H1 (cell line): ENCODE measurements at regions not wholly inside any gene's neighbourhood (a gene's known extent, or its start where the extent isn't known, plus 50 kb on each side); places are given as distances from the start of the nearest gene placed in this dataset.

Experiments used
- CTCF ChIA-PET: fragments of 300-600 bp; sonication (Branson Sonifier 250); formaldehyde crosslinking; loops from one replicate; lab custom pipeline; 2021; ENCODE audit not compliant: partially characterized antibody; lab: Charles Lee
- POLR2A ChIA-PET: fragments of 300-600 bp; sonication (Branson Sonifier 250); formaldehyde crosslinking; loops from one replicate; lab custom pipeline; 2021; ENCODE audit warnings: inconsistent platforms; ENCODE audit not compliant: partially characterized antibody; lab: Charles Lee
- DNase-seq, 2 experiments: peaks; one replicate each; pipeline versions ENCODE4 v3.0.0 to v3.0.0-alpha.2; 2010 to 2022; ENCODE audit warnings: low spot score in 2 of 2, low read depth in 1 of 2, mixed read lengths in 1 of 2
- FAIRE-seq: peaks from 2 replicates; lab custom pipeline; 2011; peaks lifted over from hg19 to GRCh38; lab: Jason Lieb, UNC
- H2AFZ ChIP-seq: 2 replicates; pipeline ENCODE4 v1.8.1; 2012; ENCODE audit warnings: low read length, inconsistent platforms
- H2AK5ac ChIP-seq: 2 replicates; pipeline ENCODE4 v1.6.1; 2013; ENCODE audit warnings: low read depth, low read length
- H2BK120ac ChIP-seq: replicated peaks from 2 replicates; pipeline ENCODE3; 2013; ENCODE audit warnings: low read depth, low read length, inconsistent platforms
- H2BK12ac ChIP-seq: 2 replicates; pipeline ENCODE4 v1.6.1; 2013; ENCODE audit warnings: low read depth, low read length
- H2BK15ac ChIP-seq: 2 replicates; pipeline ENCODE4 v1.6.1; 2013; ENCODE audit warnings: low read length
- H2BK20ac ChIP-seq: 2 replicates; pipeline ENCODE4 v1.6.1; 2013; ENCODE audit warnings: low read length
- H2BK5ac ChIP-seq: 2 replicates; pipeline ENCODE4 v1.6.1; 2013; ENCODE audit warnings: low read depth, low read length
- H3K14ac ChIP-seq: 2 replicates; pipeline ENCODE4 v1.6.1; 2013; ENCODE audit warnings: inconsistent platforms; ENCODE audit not compliant: insufficient read length
- H3K18ac ChIP-seq: 2 replicates; pipeline ENCODE4 v1.6.1; 2013; ENCODE audit warnings: low read length; ENCODE audit errors: extremely low read depth
- H3K23ac ChIP-seq: 2 replicates; pipeline ENCODE4 v1.6.1; 2013; ENCODE audit warnings: inconsistent platforms; ENCODE audit not compliant: insufficient read length
- H3K23me2 ChIP-seq: 2 replicates; pipeline ENCODE4 v1.6.1; 2013; ENCODE audit warnings: low read depth, low read length
- H3K27ac ChIP-seq: 2 replicates; pipeline ENCODE4 v1.6.1; 2011; ENCODE audit warnings: low read depth, low read length, inconsistent platforms
- H3K27me3 ChIP-seq, 4 experiments: replicated peaks in 1 of 4; 1 replicate in 1 of 4; 2 replicates in 3 of 4; pipeline versions ENCODE4 v1.6.1 to v1.8.1; 2011 to 2013; ENCODE audit warnings: low read length in 3 of 4, mild to moderate bottlenecking in 3 of 4, inconsistent platforms in 2 of 4, mixed read lengths in 2 of 4, moderate library complexity in 1 of 4; ENCODE audit not compliant: control insufficient read depth in 3 of 4, insufficient read depth in 3 of 4; ENCODE audit errors: extremely low read depth in 1 of 4
- H3K36me3 ChIP-seq, 4 experiments: 2 replicates each; pipeline versions ENCODE4 v1.6.1 to v1.8.1; 2011 to 2013; ENCODE audit warnings: mild to moderate bottlenecking in 4 of 4, low read length in 3 of 4, moderate library complexity in 2 of 4, control low read depth in 1 of 4, inconsistent platforms in 1 of 4; ENCODE audit not compliant: insufficient read depth in 4 of 4, control insufficient read depth in 2 of 4
- H3K4ac ChIP-seq: replicated peaks from 2 replicates; pipeline ENCODE3; 2013; ENCODE audit warnings: low read length, low read depth, mixed read lengths, inconsistent platforms; ENCODE audit not compliant: insufficient read length
- H3K4me1 ChIP-seq, 4 experiments: replicated peaks in 1 of 4; 1 replicate in 1 of 4; 2 replicates in 3 of 4; pipeline versions ENCODE4 v1.6.1 to v1.8.1; 2011 to 2013; ENCODE audit warnings: low read length in 3 of 4, inconsistent platforms in 2 of 4, mixed read lengths in 1 of 4; ENCODE audit not compliant: insufficient read depth in 4 of 4, control insufficient read depth in 3 of 4
- H3K4me2 ChIP-seq, 2 experiments: 2 replicates each; pipeline versions ENCODE4 v1.6.1 to v1.8.1; 2011 to 2013; ENCODE audit warnings: low read depth in 2 of 2, low read length in 2 of 2, control low read depth in 1 of 2, inconsistent platforms in 1 of 2, mild to moderate bottlenecking in 1 of 2; ENCODE audit not compliant: insufficient read depth in 1 of 2
- H3K4me3 ChIP-seq, 4 experiments: fragments of 200-600, 300-600 bp in 1 of 4; sonication (generic), shearing (Covaris generic), sonication (Bioruptor Twin) in 1 of 4; 2 replicates each; pipeline versions ENCODE4 v1.5.1 to v1.8.1; 2011 to 2016; ENCODE audit warnings: low read length in 4 of 4, low read depth in 3 of 4, control low read depth in 2 of 4, inconsistent platforms in 2 of 4, mild to moderate bottlenecking in 2 of 4, mixed read lengths in 1 of 4, moderate library complexity in 1 of 4; ENCODE audit not compliant: insufficient read depth in 2 of 4; ENCODE audit errors: extremely low read depth in 1 of 4
- H3K56ac ChIP-seq: replicated peaks from 2 replicates; pipeline ENCODE3; 2013; ENCODE audit warnings: low read depth, mild to moderate bottlenecking, mixed read lengths, low read length, inconsistent platforms; ENCODE audit not compliant: insufficient read length
- H3K79me1 ChIP-seq: 2 replicates; pipeline ENCODE4 v1.6.1; 2013; ENCODE audit warnings: low read depth, low read length, control low read depth
- H3K79me2 ChIP-seq, 2 experiments: 2 replicates each; pipeline versions ENCODE4 v1.6.1 to v1.8.1; 2012 to 2013; ENCODE audit warnings: low read length in 2 of 2, mild to moderate bottlenecking in 2 of 2, inconsistent platforms in 1 of 2; ENCODE audit not compliant: insufficient read depth in 2 of 2, control insufficient read depth in 1 of 2
- H3K9ac ChIP-seq, 4 experiments: replicated peaks in 1 of 4; 1 replicate in 1 of 4; 2 replicates in 3 of 4; pipeline versions ENCODE4 v1.6.1 to v1.8.1; 2011 to 2013; ENCODE audit warnings: low read depth in 3 of 4, low read length in 3 of 4, control low read depth in 2 of 4, mild to moderate bottlenecking in 2 of 4, moderate library complexity in 2 of 4, inconsistent platforms in 1 of 4; ENCODE audit errors: extremely low read depth in 1 of 4
- H3K9me3 ChIP-seq, 2 experiments: 2 replicates each; pipeline versions ENCODE4 v1.6.1 to v1.8.1; 2012 to 2013; ENCODE audit warnings: mild to moderate bottlenecking in 2 of 2, moderate library complexity in 2 of 2, control low read depth in 1 of 2, inconsistent platforms in 1 of 2, low read depth in 1 of 2, low read length in 1 of 2, mixed read lengths in 1 of 2; ENCODE audit not compliant: insufficient read depth in 2 of 2
- H4K20me1 ChIP-seq, 2 experiments: replicated peaks in 1 of 2; 2 replicates each; pipeline versions ENCODE3 to v1.8.1; 2011 to 2013; ENCODE audit warnings: inconsistent platforms in 2 of 2, low read length in 2 of 2, mild to moderate bottlenecking in 1 of 2; ENCODE audit not compliant: insufficient read depth in 2 of 2, control insufficient read depth in 1 of 2
- H4K5ac ChIP-seq: 2 replicates; pipeline ENCODE4 v1.6.1; 2013; ENCODE audit warnings: low read length, low read depth, mixed read lengths, inconsistent platforms; ENCODE audit not compliant: insufficient read length
- H4K8ac ChIP-seq: 2 replicates; pipeline ENCODE4 v1.8.0; 2013; ENCODE audit warnings: mild to moderate bottlenecking, moderate library complexity, low read length, inconsistent platforms; ENCODE audit not compliant: insufficient read depth; ENCODE audit errors: extremely low read depth
- H4K91ac ChIP-seq: replicated peaks from 2 replicates; pipeline ENCODE3; 2013; ENCODE audit warnings: low read length, mixed read lengths, inconsistent platforms; ENCODE audit not compliant: insufficient read length
- CBX5 ChIP-seq: fragments of 300-800, 300-1000 bp; sonication (generic); IDR thresholded peaks from 2 replicates; pipeline ENCODE4 v1.7.1; 2016; ENCODE audit warnings: antibody characterized with exemption, low read length, low read depth
- CREB1 ChIP-seq: IDR thresholded peaks from 2 replicates; pipeline ENCODE4 v1.6.1; 2012; ENCODE audit warnings: inconsistent platforms
- CTCF ChIP-seq, 3 experiments: IDR thresholded peaks; 1 replicate in 2 of 3; 2 replicates in 1 of 3; pipeline versions ENCODE4 v1.5.1 to v1.6.1; 2011; ENCODE audit warnings: low read length in 3 of 3, mild to moderate bottlenecking in 3 of 3, inconsistent platforms in 2 of 3, low read depth in 1 of 3, moderate library complexity in 1 of 3; ENCODE audit not compliant: insufficient read depth in 1 of 3; ENCODE audit errors: control extremely low read depth in 1 of 3
- HDAC6 ChIP-seq: IDR thresholded peaks from one replicate; pipeline ENCODE4 v1.7.1; 2012; ENCODE audit warnings: low read depth, mild to moderate bottlenecking, inconsistent platforms, low read length, moderate library complexity
- JUN ChIP-seq: IDR thresholded peaks from 2 replicates; pipeline ENCODE4 v1.6.1; 2011; ENCODE audit warnings: low read depth, mild to moderate bottlenecking, improper control_type of control experiment, low read length
- MAFK ChIP-seq: IDR thresholded peaks from 2 replicates; pipeline ENCODE4 v1.6.1; 2012; ENCODE audit warnings: low read depth, mild to moderate bottlenecking, improper control_type of control experiment, low read length
- NRF1 ChIP-seq: IDR thresholded peaks from 2 replicates; pipeline ENCODE4 v1.6.1; 2011; ENCODE audit warnings: mild to moderate bottlenecking, low read depth, low read length, improper control_type of control experiment
- POLR2AphosphoS5 ChIP-seq: IDR thresholded peaks from 2 replicates; pipeline ENCODE4 v1.6.1; 2011; ENCODE audit warnings: low read depth, low read length
- SIX5 ChIP-seq: IDR thresholded peaks from 2 replicates; pipeline ENCODE4 v1.6.1; 2011; ENCODE audit warnings: mild to moderate bottlenecking, low read depth, low read length
- SUZ12 ChIP-seq: fragments of 200-600 bp; sonication (generic); IDR thresholded peaks from 2 replicates; pipeline ENCODE4 v1.6.1; 2012; ENCODE audit warnings: mild to moderate bottlenecking, inconsistent platforms, low read length, moderate library complexity, mixed read lengths
- TAF1 ChIP-seq: IDR thresholded peaks from 2 replicates; pipeline ENCODE4 v1.6.1; 2011; ENCODE audit warnings: mild to moderate bottlenecking, low read depth, low read length
- TAF7 ChIP-seq: optimal IDR thresholded peaks from 2 replicates; pipeline ENCODE3; 2011; ENCODE audit warnings: low read depth, mild to moderate bottlenecking, inconsistent platforms, low read length, moderate library complexity, borderline replicate concordance
- WGBS, 2 experiments: shearing (Covaris generic) in 1 of 2; methylation state at CpG; one replicate each; pipeline versions ENCODE4 v1.1.6 to v1.1.7; 2013 to 2015; ENCODE audit warnings: low lambda C conversion rate in 2 of 2, mixed read lengths in 2 of 2, inconsistent platforms in 1 of 2, low coverage in 1 of 2, missing lambda C conversion rate in 1 of 2; ENCODE audit not compliant: insufficient replicate concordance in 2 of 2, insufficient coverage in 1 of 2, insufficient read length in 1 of 2; ENCODE audit errors: extremely low coverage in 1 of 2, missing lambda C conversion rate in 1 of 2; 5-methylcytosine and 5-hydroxymethylcytosine counted together

- no peak overlapping the region for H4K5ac ChIP-seq
- no peaks in the 10 kb centered on the region for H3K79me2 ChIP-seq
- TF ChIP-seq TAF1 (no peak), POLR2AphosphoS5 (no peak), TAF7 (no peak), HDAC6 (no peak), CBX5 (no peak), NRF1 (no peak), SIX5 (no peak), CREB1 (no peak), JUN (no peak), MAFK (no peak), SUZ12 (no peak), CTCF (IDR thresholded peaks at IDR 0.05; ENCODE audit: control extremely low read depth in 1 of 3, insufficient read depth in 1 of 3, low read depth in 1 of 3, low read length in 3 of 3) (no peak)
- H2BK12ac ChIP-seq = no peak overlapping the region
- H3K4me2 ChIP-seq = no peak overlapping the region
- H4K20me1 ChIP-seq = no peaks in the 10 kb centered on the region
- no peak overlapping the region for H2BK120ac ChIP-seq
- ChIA-PET CTCF (interaction anchor here (0.7 kb wide), 1 partner anchor 365 kb away, joined by 3 read pairs; no protein-coding TSS in a partner anchor), POLR2A (no interaction called here)
- H3K9ac ChIP-seq = no peak overlapping the region
- FAIRE-seq = no peak
- no peak overlapping the region for H4K91ac ChIP-seq
- peaks cover 20 to 27% of the 10 kb centered on the region in 2 experiments for H3K9me3 ChIP-seq
- no peaks in the 10 kb centered on the region for H3K79me1 ChIP-seq
- no peak overlapping the region for H4K8ac ChIP-seq
- DNase-seq = no peak
- H3K4ac ChIP-seq = no peak overlapping the region
- peaks cover 0 to 7% (median 2%) of the 10 kb centered on the region in 4 experiments; a peak in 1 of 8 replicates for H3K36me3 ChIP-seq
- H3K27ac ChIP-seq = no peak overlapping the region
- H3K23me2 ChIP-seq = no peaks in the 10 kb centered on the region
- H3K18ac ChIP-seq = no peak overlapping the region
- no peak overlapping the region for H3K56ac ChIP-seq
- no peak overlapping the region for H2AFZ ChIP-seq
- H3K4me3 ChIP-seq = no peak overlapping the region
- H2AK5ac ChIP-seq = no peak overlapping the region
- no peak overlapping the region for H3K14ac ChIP-seq
- H3K23ac ChIP-seq = no peak overlapping the region
- H3K4me1 ChIP-seq = no peaks in the 10 kb centered on the region; a peak in 2 of 7 replicates
- H2BK15ac ChIP-seq = no peak overlapping the region
- WGBS, 2 experiments = 92% methylated on average over 3 of the region's 3 CpGs; no CpG with 5 or more reads in 1 of the 2 experiments
- H2BK20ac ChIP-seq = no peak overlapping the region
- H3K27me3 ChIP-seq = no peaks in the 10 kb centered on the region
- H2BK5ac ChIP-seq = no peak overlapping the region
Observed at GRCh38 chr21:14842601-14843000, 222.2 kb downstream of the NRIP1 start.
